Muscle of leg (tissue), 3 donors: ENCODE measurements at regions not wholly inside any gene's neighbourhood (a gene's known extent, or its start where the extent isn't known, plus 50 kb on each side); places are given as distances from the start of the nearest gene placed in this dataset.

Experiments used
- DNase-seq: peaks from one replicate; pipeline ENCODE4 v3.0.0; 2013
- H3K27ac ChIP-seq: one replicate; pipeline ENCODE4 v1.5.1; 2013; ENCODE audit warnings: mild to moderate bottlenecking, low read length, control low read depth
- H3K27me3 ChIP-seq: one replicate; pipeline ENCODE4 v1.6.1; 2013; ENCODE audit warnings: low read length; ENCODE audit not compliant: control insufficient read depth, insufficient read depth
- H3K36me3 ChIP-seq: one replicate; pipeline ENCODE4 v1.6.1; 2013; ENCODE audit warnings: low read length; ENCODE audit not compliant: control insufficient read depth, insufficient read depth
- H3K4me1 ChIP-seq: one replicate; pipeline ENCODE4 v1.6.1; 2013; ENCODE audit warnings: low read length; ENCODE audit not compliant: control insufficient read depth, insufficient read depth
- H3K4me3 ChIP-seq: one replicate; pipeline ENCODE4 v1.5.1; 2013; ENCODE audit warnings: low read length, control low read depth
- H3K9me3 ChIP-seq: replicated peaks from 2 replicates; pipeline ENCODE4 v1.6.1; 2013; ENCODE audit warnings: low read depth, low read length; ENCODE audit not compliant: control insufficient read depth
- WGBS: methylation state at CpG from one replicate; pipeline ENCODE4 v1.1.5; 2013; ENCODE audit warnings: missing lambda C conversion rate; ENCODE audit not compliant: insufficient coverage; 5-methylcytosine and 5-hydroxymethylcytosine counted together

DNA sequence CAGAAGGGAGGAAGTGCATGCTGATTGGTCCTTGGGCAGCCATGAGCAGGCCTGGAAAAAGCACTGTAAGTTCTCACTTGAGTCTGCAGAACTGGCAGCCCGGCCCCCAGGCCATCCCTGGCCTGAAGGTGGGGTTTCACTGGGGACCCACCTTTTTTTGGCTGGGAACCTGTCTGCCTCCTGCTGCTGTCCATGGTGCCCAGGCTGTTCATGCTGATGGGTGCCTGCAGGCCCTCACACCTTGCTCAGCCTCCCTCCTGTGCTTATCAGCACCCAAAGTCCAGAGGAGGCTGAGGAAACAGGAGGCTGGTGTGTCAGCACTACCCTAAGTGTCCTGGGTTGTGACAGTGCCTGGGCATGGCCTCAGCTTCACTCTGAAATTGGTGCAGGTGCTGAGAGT, 134.4 kb upstream of the SPRY4 start:
- no peak for DNase-seq
- WGBS, result 83% methylated on average over 1 of the region's 1 CpG
- Histone ChIP-seq H3K4me1 (peaks cover 9% of the 10 kb centered on the region), H3K9me3 (peaks cover 3% of the 10 kb centered on the region), H3K4me3 (no peak overlapping the region), H3K36me3 (no peaks in the 10 kb centered on the region), H3K27ac (no peak overlapping the region), H3K27me3 (no peaks in the 10 kb centered on the region)

GRCh38 chr5:142455856-142456255, 131.0 kb upstream of the SPRY4 start:
- Histone ChIP-seq H3K27me3 (no peaks in the 10 kb centered on the region), H3K9me3 (peaks cover 3% of the 10 kb centered on the region), H3K4me1 (peaks cover 12% of the 10 kb centered on the region), H3K36me3 (no peaks in the 10 kb centered on the region), H3K27ac (no peak overlapping the region), H3K4me3 (no peak overlapping the region)
- no peak for DNase-seq
- 44% methylated on average over 1 of the region's 2 CpGs for WGBS

GRCh38 chr5:142453932-142454331, 129.1 kb upstream of the SPRY4 start:
- Histone ChIP-seq H3K9me3 (peaks cover 3% of the 10 kb centered on the region), H3K27ac (peak overlapping the region; percentile 59), H3K4me3 (no peak overlapping the region), H3K36me3 (no peaks in the 10 kb centered on the region), H3K27me3 (no peaks in the 10 kb centered on the region), H3K4me1 (peaks cover 12% of the 10 kb centered on the region)
- DNase-seq, result peak; percentile 70
- 20% methylated on average over 6 of the region's 7 CpGs for WGBS

DNA sequence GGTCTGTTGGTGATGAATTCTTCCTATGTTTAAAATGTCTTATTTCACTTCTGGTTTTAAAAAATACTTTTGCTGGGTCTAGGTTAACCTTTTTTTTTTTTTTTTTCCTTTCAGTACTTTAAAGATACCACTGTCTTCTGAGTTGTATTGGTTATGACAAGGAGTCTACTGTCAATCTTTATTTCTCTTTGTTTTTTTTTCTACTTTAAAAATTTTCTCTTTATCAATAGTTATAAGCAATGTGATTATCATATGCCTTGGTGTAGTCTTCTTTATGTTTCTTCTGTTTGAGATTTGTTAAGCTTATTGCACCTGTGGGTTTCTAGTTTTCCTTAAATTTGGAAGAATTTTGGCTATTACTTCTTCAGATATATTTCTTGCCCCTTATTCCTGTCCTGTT, 125.6 kb upstream of the SPRY4 start:
- no peak for DNase-seq
- no peaks in the 10 kb centered on the region for H3K27me3 ChIP-seq
- no peak overlapping the region for H3K4me3 ChIP-seq
- no peak overlapping the region for H3K27ac ChIP-seq
- H3K9me3 ChIP-seq, result no peaks in the 10 kb centered on the region
- H3K36me3 ChIP-seq, result no peaks in the 10 kb centered on the region
- H3K4me1 ChIP-seq, result peaks cover 12% of the 10 kb centered on the region

DNA sequence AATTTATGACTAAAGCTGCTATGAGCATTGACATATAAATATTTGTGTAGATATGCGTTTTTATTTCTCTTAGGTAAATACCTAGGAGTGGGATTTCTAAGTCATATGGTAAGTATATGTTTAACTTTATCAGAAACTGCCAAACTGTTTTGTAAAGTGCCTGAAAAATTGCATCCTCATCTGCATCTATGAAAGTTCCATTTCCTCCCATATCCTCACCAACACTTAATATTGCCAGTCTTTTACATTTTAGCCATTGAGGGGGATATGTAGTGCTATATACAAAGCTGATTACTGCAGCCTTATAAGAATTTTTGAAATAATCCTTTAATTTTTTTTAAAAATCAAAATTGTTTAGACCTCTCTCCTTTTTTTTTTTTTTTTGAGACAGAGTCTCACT, 123.1 kb upstream of the SPRY4 start:
- Histone ChIP-seq H3K27ac (no peak overlapping the region), H3K4me1 (no peaks in the 10 kb centered on the region), H3K27me3 (no peaks in the 10 kb centered on the region), H3K9me3 (no peaks in the 10 kb centered on the region), H3K36me3 (no peaks in the 10 kb centered on the region), H3K4me3 (no peak overlapping the region)
- no peak for DNase-seq
- whole genome bisulfite sequencing, result no CpG with 5 or more reads among the region's 1 CpG

GRCh38 chr5:142446960-142447279, 122.1 kb upstream of the SPRY4 start:
- Histone ChIP-seq H3K27ac (no peak overlapping the region), H3K27me3 (no peaks in the 10 kb centered on the region), H3K4me3 (no peak overlapping the region), H3K36me3 (no peaks in the 10 kb centered on the region), H3K4me1 (peaks cover 2% of the 10 kb centered on the region), H3K9me3 (no peaks in the 10 kb centered on the region)
- WGBS, result 100% methylated on average over 1 of the region's 3 CpGs
- no peak for DNase-seq

GRCh38 chr5:142446131-142446959, 121.5 kb upstream of the SPRY4 start:
- H3K27ac ChIP-seq, result no peak overlapping the region
- WGBS, result no CpG with 5 or more reads among the region's 5 CpGs
- no peaks in the 10 kb centered on the region for H3K27me3 ChIP-seq
- no peaks in the 10 kb centered on the region for H3K36me3 ChIP-seq
- no peaks in the 10 kb centered on the region for H3K9me3 ChIP-seq
- H3K4me1 ChIP-seq, result peaks cover 8% of the 10 kb centered on the region
- no peak overlapping the region for H3K4me3 ChIP-seq
- DNase-seq, result no peak

- peaks cover 12% of the 10 kb centered on the region for H3K4me1 ChIP-seq
- H3K36me3 ChIP-seq, result no peaks in the 10 kb centered on the region
- DNase-seq, result no peak
- H3K4me3 ChIP-seq, result no peak overlapping the region
- H3K27me3 ChIP-seq, result no peaks in the 10 kb centered on the region
- no CpG with 5 or more reads among the region's 5 CpGs for WGBS
- H3K27ac ChIP-seq, result no peak overlapping the region
- H3K9me3 ChIP-seq, result no peaks in the 10 kb centered on the region
These were observed 120.4 kb upstream of the SPRY4 start for GRCh38 chr5:142445266-142445665.

- no peak for DNase-seq
- 19% methylated on average over 12 of the region's 12 CpGs for WGBS
- peaks cover 37% of the 10 kb centered on the region for H3K4me1 ChIP-seq
- no peaks in the 10 kb centered on the region for H3K36me3 ChIP-seq
- no peaks in the 10 kb centered on the region for H3K27me3 ChIP-seq
- H3K4me3 ChIP-seq, result no peak overlapping the region
- peak overlapping the region; percentile 76 for H3K27ac ChIP-seq
- H3K9me3 ChIP-seq, result no peaks in the 10 kb centered on the region
These were observed 116.8 kb upstream of the SPRY4 start for GRCh38 chr5:142441616-142442015.

DNA sequence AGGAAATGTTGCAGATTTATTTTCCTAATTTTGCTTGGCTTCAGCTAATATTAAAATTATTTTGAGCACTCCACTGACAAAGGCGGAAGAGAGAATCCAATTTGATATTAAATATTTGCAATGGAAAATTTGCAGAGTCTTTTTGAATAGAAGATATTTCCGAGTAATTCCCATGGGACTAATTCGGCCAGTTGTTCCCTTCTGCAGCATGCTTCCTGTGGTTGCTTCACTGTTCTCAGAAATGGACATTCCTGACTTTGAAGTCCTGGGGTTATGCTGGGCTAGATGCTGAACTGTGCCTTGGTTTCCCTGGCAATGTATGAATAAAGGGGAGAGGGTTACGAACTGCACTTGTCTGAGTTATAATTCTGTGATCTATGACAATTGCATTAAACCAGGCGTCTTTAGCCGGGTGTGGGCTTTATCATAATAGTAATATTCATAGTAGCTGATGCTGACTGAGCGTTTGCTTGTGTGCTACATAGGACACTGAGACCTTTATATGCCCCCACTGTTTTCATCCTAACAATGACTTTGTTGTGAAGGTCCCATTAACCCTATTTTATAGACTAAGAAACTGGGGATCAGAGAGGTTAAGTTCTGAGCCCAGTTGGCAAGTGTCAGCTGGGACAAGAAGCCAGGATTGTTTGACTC, 114.5 kb upstream of the SPRY4 start:
- peak; percentile 92 for DNase-seq

More for the DNA sequence above, 114.5 kb upstream of the SPRY4 start:
- Histone ChIP-seq H3K4me1 (peaks cover 42% of the 10 kb centered on the region), H3K27me3 (no peaks in the 10 kb centered on the region), H3K9me3 (no peaks in the 10 kb centered on the region), H3K4me3 (no peak overlapping the region), H3K27ac (peak overlapping the region; percentile 59), H3K36me3 (no peaks in the 10 kb centered on the region)
- WGBS, result 11% methylated on average over 3 of the region's 7 CpGs
